ENCODE measurements at regions not wholly inside any gene's neighbourhood (a gene's known extent, or its start where the extent isn't known, plus 50 kb on each side); places are given as distances from the start of the nearest gene placed in this dataset.
A peak's percentile ranks its signal among the peaks of the same experiment; 100 is the strongest.

DNA sequence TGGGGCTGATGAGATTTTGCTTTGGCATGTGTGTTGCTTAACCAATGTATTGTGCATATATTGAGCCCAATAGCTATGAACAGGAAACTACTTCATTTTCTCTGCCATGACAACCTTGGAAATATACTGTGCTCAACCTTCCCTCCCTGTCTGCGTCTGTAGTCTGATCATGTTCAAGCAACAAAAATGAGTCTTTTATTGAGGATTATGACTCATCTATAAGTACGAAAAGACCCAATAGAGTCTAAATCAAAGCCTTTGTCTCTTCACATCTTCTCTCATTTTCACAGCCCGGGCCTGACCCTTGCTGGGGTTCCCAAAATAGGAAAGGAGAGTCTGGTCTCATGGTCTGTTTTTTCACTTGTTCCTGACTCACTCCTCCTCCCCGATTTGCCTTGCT, 158.2 kb downstream of the CAND1 start:
- DNase-seq: no peak

DNA sequence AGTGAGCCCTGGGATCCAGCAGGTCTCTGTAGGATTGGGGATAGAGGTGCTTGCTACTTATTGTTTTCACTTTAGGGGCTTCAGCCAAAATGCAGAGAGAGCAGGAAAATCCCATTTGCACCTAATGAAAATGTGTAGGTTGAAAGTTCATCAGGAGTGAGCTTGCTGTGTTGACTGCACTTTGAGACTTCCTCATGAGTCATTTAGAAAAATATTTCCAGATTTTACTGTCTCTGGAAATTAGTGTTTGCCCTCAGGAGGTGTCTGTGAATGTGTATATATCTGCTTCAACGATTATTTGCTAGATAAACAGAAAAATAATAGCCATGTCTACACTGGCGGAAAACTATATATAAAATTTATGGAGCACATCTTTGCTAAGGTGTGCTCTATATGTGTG, 159.3 kb downstream of the CAND1 start:
- peak in 1 of 3 experiments; percentile 30 for DNase-seq

GRCh38 chr12:67430708-67431335, 161.7 kb downstream of the CAND1 start:
- DNase-seq: peak in 2 of 3 experiments; percentile 21 to 61

DNA sequence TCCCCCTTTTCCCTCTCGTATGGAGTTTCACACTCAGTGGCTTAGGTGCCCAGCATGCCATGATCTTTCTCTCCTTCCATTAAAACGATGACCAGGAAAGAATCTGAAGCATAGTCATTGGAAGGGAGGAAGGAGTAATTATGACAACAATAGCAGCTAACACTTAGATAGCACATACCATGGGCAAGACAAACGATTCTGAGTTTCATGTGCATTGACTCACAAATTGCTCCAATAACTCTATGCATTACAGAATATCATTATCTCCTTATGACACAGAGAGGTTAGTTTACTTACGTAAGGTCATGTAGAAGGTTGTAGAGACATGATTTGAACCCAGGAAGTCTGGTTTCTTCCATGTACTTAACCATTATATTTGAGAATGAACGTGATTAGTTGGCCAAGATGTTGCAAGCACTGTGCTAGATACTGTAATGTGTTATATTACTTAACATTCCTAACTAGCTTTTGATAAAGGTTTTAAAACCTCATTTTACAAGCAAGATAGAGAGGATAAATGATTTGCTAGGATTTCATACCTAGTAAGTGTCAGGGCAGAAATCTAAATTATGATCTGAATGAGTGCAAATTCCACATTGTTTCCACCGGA, 162.4 kb downstream of the CAND1 start:
- DNase-seq: no peak

GRCh38 chr12:67433385-67434175, 164.4 kb downstream of the CAND1 start:
- no peak for DNase-seq

GRCh38 chr12:67434671-67435370, 165.7 kb downstream of the CAND1 start:
- no peak for DNase-seq

DNA sequence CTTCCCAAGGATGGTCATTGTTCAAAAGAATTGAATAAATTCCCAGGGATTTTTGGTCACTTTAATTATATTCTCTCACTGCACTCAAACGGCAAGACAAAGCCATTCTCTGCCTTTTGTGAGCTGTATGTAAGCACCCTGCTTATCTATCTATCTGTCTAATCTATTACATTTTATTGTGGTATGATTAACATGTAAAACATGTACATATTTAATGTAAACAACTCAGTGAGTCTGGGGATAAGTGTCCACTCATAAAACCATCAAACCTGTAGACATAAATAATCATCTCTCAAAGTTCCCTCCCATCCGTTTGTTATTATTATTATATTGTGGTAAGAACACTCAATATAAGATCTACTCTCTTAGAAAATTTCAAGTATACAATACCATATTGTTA, 167.1 kb downstream of the CAND1 start:
- DNase-seq: peak in 1 of 3 experiments; percentile 21

DNA sequence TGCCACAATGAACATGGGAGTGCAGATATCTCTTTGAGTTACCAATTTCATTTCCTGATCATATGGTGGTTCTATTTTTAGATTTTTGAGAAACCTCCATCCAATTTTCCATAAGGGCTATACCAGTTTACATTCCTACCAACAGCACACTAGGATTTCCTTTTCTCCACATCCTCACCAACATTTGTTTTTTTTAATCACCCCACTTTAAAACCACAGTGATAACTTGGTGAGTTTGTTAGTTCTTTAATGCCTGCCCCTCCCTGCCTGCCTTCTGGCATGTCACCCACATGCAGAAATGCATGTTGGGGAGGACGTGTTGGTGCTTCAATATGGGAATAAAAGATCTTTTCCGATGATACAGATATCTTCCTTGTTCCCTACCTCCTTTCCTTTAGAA, 167.9 kb downstream of the CAND1 start:
- DNase-seq: no peak

GRCh38 chr12:67439611-67440010, 170.5 kb downstream of the CAND1 start:
- DNase-seq: no peak

DNA sequence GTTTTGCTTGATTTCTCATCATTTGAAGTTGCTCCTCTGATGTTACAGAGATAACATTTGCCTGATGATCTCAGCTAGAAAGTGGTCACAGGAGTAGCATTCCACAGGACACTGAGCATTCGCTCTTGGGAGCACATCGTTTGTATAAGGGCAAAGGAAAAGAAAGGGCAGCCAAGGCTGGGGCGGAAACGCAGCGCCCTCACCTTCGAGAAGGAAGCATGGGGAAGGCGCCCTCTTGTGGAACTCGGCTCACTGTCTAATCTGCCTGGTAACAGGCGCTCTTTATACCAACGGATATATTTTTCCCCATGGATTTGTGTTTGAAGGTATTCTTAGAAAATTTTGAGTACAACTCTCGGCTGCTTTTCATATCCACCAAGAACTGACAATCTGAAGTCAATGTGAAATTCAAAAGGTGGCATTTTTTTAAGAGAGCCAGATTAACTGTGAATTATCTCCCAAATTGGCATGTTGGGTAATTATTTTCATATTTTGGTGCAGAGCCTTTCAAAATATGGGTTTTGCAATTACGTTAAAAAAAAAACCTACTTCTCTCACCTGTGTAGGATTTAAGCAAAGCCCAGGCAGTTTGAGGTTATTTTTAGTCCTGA, 172.7 kb downstream of the CAND1 start:
- peak in 2 of 3 experiments; percentile 53 to 89 for DNase-seq

- DNase-seq: peak; percentile 16 to 59 (median 25)
Measured at GRCh38 chr12:67442347-67442841, 173.2 kb downstream of the CAND1 start.

- DNase-seq: no peak
Measured at GRCh38 chr12:67442896-67443295, 173.7 kb downstream of the CAND1 start.

GRCh38 chr12:67444542-67444941, 175.4 kb downstream of the CAND1 start:
- no peak for DNase-seq

GRCh38 chr12:67446716-67447115, 177.6 kb downstream of the CAND1 start:
- no peak for DNase-seq

DNA sequence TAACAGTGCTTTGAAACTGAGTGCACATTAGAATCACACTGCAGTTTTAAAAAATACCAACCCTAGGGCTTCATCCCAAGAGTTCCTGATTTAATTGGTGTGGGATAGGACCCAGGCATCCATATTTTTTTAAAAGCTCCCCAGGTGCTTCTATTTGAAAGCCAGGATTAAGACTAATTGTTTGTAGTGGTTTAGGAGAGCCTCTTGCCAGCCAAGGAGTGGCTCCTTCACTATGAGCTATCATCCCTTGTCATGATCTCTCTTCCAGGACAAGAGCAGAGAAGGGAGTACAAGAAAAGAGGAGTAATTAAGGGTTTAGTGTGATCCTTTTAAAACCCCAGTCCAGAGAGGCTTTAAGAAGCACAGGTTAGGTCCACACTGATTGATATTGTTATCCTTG, 178.0 kb downstream of the CAND1 start:
- peak in 1 of 3 experiments; percentile 93 for DNase-seq

GRCh38 chr12:67449591-67450052, 180.5 kb downstream of the CAND1 start:
- no peak for DNase-seq

- no peak for DNase-seq
Measured at GRCh38 chr12:67450441-67450840, 181.3 kb downstream of the CAND1 start.

DNA sequence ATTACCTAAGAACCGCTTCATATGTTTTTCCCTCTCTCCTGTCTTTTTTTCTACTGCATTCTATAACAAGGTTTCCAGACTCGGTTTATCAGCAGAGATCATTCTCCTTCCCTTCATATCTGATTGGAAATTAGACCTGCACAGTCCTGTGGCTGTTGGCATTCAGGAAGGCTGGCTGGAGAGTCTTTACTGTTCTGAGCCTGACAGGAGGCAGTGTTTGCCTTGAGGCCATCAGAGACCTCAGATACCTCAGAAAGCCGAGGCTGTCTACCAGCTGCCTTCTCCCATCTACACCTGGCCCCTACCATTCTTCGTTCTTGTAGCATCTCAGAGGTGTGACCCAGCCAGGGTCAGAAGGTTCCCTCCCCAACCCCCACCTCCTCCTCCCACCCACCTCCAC, 182.0 kb downstream of the CAND1 start:
- DNase-seq: no peak

DNA sequence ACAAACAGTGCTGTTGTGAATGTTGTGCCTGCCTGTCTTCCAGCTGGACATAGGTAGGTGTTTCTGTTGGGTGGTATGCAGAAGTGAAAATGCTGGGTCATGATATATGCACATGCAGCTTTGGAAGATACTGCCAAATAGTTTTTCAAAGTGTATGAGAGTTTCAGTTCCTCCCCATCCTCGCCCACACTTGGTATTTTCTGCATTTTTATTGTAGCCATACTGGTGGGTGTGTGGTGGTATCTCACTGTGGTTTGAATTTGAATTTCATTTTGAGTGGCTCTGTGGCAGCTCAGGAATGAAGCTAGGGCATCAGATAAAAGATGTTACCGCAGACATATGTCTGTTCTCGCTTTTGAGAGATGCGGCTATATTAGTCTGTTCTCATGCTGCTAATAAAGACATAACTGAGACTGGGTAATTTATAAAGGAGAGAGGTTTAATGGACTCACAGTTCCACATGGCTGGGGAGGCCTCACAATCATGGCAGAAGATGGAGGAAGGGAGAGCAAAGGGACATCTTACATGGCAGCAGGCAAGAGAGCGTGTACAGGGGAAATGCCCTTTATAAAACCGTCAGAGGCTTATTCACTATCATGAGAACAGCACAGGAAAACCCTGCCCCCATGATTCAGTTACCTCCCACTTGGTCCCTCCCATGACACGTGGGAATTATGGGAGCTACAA, 183.1 kb downstream of the CAND1 start:
- DNase-seq: no peak

GRCh38 chr12:67453191-67453590, 184.0 kb downstream of the CAND1 start:
- DNase-seq: no peak

DNA sequence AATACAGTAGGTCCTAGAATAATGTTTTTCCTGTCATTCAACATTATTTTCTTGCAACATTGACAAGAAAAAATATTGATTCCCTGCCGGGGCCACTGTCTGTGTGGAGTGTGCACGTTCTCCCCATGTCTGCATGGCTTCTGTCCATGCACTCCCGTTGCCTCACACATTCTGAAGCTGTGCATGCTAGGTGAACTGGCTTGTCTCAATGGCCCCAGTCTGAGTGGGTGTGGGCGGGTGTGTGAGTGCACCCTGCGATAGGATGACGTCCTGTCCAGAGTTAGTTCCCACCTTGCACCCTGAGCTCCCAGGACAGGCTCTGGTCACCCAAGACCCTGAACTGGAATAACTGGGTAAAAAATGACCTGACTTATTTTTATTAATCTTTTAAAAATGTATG, 186.1 kb downstream of the CAND1 start:
- no peak for DNase-seq

GRCh38 chr12:67456431-67456901, 187.3 kb downstream of the CAND1 start:
- DNase-seq: peak in 2 of 3 experiments; percentile 15 to 28
